DND-41 (cell line): ENCODE measurements at regions not wholly inside any gene's neighbourhood (a gene's known extent, or its start where the extent isn't known, plus 50 kb on each side); places are given as distances from the start of the nearest gene placed in this dataset.

Source experiments
- CTCF ChIP-seq: IDR thresholded peaks from 2 replicates; pipeline ENCODE4 v1.5.1; 2012; ENCODE audit warnings: borderline replicate concordance, low read length, moderate library complexity, mild to moderate bottlenecking; ENCODE audit not compliant: poor library complexity, severe bottlenecking; ENCODE audit errors: extremely low read depth
- EZH2 ChIP-seq: IDR thresholded peaks from 3 replicates; pipeline ENCODE4 v1.6.1; 2012; ENCODE audit warnings: borderline replicate concordance, low read depth, mild to moderate bottlenecking, moderate library complexity, low read length, inconsistent platforms; ENCODE audit not compliant: severe bottlenecking

GRCh38 chr6:90719321-90720195, 132.7 kb upstream of the MAP3K7 start:
- TF ChIP-seq CTCF (no peak), EZH2 (no peak)
